Spleen (tissue), 11 donors: ENCODE measurements at regions not wholly inside any gene's neighbourhood (a gene's known extent, or its start where the extent isn't known, plus 50 kb on each side); places are given as distances from the start of the nearest gene placed in this dataset.

Experiments
- DNase-seq: peaks from one replicate; pipeline ENCODE4 v3.0.0-alpha.2; 2020
- H3K27ac ChIP-seq, 8 donors: fragments of 200-600 bp; sonication (generic) in 7 of 8; 1 replicate in 4 of 8; 2 replicates in 4 of 8; pipeline versions ENCODE4 v1.5.0 to v1.8.0; 2016 to 2021; ENCODE audit warnings: inconsistent platforms in 4 of 8, mild to moderate bottlenecking in 4 of 8, moderate library complexity in 1 of 8
- H3K27me3 ChIP-seq, 7 donors: fragments of 200-600 bp; sonication (generic) in 6 of 7; replicated peaks in 1 of 7; 1 replicate in 4 of 7; 2 replicates in 3 of 7; pipeline versions ENCODE4 v1.5.0 to v1.8.0; 2016 to 2021; ENCODE audit warnings: inconsistent platforms in 3 of 7, mild to moderate bottlenecking in 1 of 7
- H3K36me3 ChIP-seq, 6 donors: fragments of 200-600 bp; sonication (generic) in 5 of 6; 1 replicate in 4 of 6; 2 replicates in 2 of 6; pipeline versions ENCODE4 v1.5.0 to v1.8.0; 2016 to 2021; ENCODE audit warnings: inconsistent platforms in 2 of 6
- H3K4me1 ChIP-seq, 6 donors: fragments of 200-600 bp; sonication (generic) in 5 of 6; 1 replicate in 3 of 6; 2 replicates in 3 of 6; pipeline versions ENCODE4 v1.5.0 to v1.8.0; 2016 to 2021; ENCODE audit warnings: inconsistent platforms in 3 of 6
- H3K4me3 ChIP-seq, 8 donors: fragments of 200-600 bp; sonication (generic) in 7 of 8; 1 replicate in 4 of 8; 2 replicates in 4 of 8; pipeline versions ENCODE4 v1.5.0 to v1.8.0; 2016 to 2021; ENCODE audit warnings: inconsistent platforms in 4 of 8, mild to moderate bottlenecking in 4 of 8, moderate library complexity in 2 of 8
- H3K9me3 ChIP-seq, 8 donors: fragments of 200-600 bp; sonication (generic) in 7 of 8; 1 replicate in 4 of 8; 2 replicates in 4 of 8; pipeline versions ENCODE4 v1.5.0 to v1.8.0; 2016 to 2021; ENCODE audit warnings: inconsistent platforms in 4 of 8
- POLR2A ChIP-seq, 3 donors: fragments of 450-650 bp; IDR thresholded peaks; one replicate each; pipeline ENCODE4 v1.5.1; 2017; ENCODE audit warnings: antibody characterized with exemption in 3 of 3, mild to moderate bottlenecking in 1 of 3
- POLR2AphosphoS5 ChIP-seq, 3 donors: sonication (generic); formaldehyde crosslinking; IDR thresholded peaks; one replicate each; pipeline ENCODE4 v1.5.1; 2017; ENCODE audit warnings: antibody characterized with exemption in 3 of 3
- WGBS, 5 donors: extraction: QIAGEN DNeasy Blood & Tissue Kit in 3 of 5; methylation state at CpG; one replicate each; pipeline versions ENCODE4 v1.1.5 to v1.1.7; 2013 to 2018; 5-methylcytosine and 5-hydroxymethylcytosine counted together
- intact Hi-C: fragments of 100-400 bp; cut with DNase I; formaldehyde crosslinking; loops from one replicate; pipeline ENCODE4 v1.15.0; 2023; ENCODE audit warnings: low total_unique reads
- TF ChIP-seq, protein P1 (sequence below), 11 experiments: fragments of 200-600 bp in 7 of 11; fragments of 450-650 bp in 4 of 11; sonication (generic) in 4 of 11; IDR thresholded peaks in 8 of 11; conservative IDR thresholded peaks in 3 of 11; 1 replicate in 7 of 11; 2 replicates in 4 of 11; pipeline versions ENCODE4 v1.4.0 to v1.8.0; 2016 to 2021; ENCODE audit warnings: antibody characterized with exemption in 11 of 11, inconsistent platforms in 4 of 11, mild to moderate bottlenecking in 1 of 11
- donor health status: healthy with polysubstance abuse.
- donor health status: DM: no; HTN: no; CAD: no; lungs with moderate emphysema.
- donor health status: DM: no; HTN: no; CAD: no.
- donor health status: Bipolar disorder and iron deficiency.
- donor health status: healthy.
- donor health status: DM: no; HTN: no; CAD: no.
- donor health status: DM: yes; HTN: yes; CAD: no.

DNA sequence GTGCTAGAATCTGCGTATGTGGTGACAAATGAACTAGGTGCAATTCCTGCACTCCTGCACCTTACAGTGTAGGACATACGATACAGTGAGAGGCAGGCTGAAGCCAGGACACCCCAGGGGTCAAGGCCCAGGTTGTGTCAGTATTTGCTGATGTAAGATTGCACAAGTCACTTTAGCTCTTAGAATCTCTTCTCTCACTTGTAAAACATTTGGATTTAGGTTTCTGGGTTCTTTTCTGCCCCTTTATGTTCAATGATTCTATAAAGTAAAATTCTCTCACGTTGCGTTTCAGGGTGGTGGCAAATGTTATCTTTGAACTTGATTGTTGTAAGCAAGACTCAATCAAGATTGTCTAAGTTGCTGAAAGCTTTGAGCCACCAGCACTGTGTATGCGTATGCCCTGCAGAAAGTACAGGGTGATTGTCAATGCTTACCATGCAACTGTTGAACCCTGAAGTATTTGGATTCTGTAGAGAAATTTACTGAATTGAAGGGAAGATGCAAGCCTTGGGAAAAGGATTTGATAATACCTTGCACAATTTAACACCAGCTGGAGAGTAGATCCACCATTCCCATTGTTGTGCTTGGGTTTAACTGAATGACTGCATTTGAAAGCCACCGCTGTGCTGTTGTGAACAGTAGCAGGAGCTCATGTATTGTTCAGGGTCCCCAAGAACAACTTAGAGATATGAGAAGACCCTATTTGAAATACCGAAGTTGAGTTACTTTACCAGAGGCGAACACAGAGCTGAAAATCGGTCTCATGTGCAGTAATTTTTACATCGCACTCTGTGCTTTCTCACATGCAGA is 106.1 kb upstream of the CITED2 start:
- peaks cover 0 to 3% (median 0%) of the 10 kb centered on the region in 6 donors for H3K4me1 ChIP-seq
- DNase-seq, result no peak
- 78 to 95% (median 87%) methylated on average over 10 of the region's 10 CpGs for WGBS, 5 donors
- no peaks in the 10 kb centered on the region for H3K36me3 ChIP-seq
- H3K27ac ChIP-seq, result no peak overlapping the region
- H3K4me3 ChIP-seq, result no peak overlapping the region
- TF ChIP-seq POLR2AphosphoS5 (IDR thresholded peaks at IDR 0.05), result no peak
- TF ChIP-seq, protein P1, sequence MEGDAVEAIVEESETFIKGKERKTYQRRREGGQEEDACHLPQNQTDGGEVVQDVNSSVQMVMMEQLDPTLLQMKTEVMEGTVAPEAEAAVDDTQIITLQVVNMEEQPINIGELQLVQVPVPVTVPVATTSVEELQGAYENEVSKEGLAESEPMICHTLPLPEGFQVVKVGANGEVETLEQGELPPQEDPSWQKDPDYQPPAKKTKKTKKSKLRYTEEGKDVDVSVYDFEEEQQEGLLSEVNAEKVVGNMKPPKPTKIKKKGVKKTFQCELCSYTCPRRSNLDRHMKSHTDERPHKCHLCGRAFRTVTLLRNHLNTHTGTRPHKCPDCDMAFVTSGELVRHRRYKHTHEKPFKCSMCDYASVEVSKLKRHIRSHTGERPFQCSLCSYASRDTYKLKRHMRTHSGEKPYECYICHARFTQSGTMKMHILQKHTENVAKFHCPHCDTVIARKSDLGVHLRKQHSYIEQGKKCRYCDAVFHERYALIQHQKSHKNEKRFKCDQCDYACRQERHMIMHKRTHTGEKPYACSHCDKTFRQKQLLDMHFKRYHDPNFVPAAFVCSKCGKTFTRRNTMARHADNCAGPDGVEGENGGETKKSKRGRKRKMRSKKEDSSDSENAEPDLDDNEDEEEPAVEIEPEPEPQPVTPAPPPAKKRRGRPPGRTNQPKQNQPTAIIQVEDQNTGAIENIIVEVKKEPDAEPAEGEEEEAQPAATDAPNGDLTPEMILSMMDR (IDR thresholded peaks at IDR 0.05 in 8 of 11, conservative IDR thresholded peaks at IDR 0.05 in 3 of 11), result no peak
- no peak for TF ChIP-seq POLR2A (IDR thresholded peaks at IDR 0.05)
- H3K9me3 ChIP-seq, result no peaks in the 10 kb centered on the region
- intact Hi-C loops, result no loop called here
- no peaks in the 10 kb centered on the region for H3K27me3 ChIP-seq

DNA sequence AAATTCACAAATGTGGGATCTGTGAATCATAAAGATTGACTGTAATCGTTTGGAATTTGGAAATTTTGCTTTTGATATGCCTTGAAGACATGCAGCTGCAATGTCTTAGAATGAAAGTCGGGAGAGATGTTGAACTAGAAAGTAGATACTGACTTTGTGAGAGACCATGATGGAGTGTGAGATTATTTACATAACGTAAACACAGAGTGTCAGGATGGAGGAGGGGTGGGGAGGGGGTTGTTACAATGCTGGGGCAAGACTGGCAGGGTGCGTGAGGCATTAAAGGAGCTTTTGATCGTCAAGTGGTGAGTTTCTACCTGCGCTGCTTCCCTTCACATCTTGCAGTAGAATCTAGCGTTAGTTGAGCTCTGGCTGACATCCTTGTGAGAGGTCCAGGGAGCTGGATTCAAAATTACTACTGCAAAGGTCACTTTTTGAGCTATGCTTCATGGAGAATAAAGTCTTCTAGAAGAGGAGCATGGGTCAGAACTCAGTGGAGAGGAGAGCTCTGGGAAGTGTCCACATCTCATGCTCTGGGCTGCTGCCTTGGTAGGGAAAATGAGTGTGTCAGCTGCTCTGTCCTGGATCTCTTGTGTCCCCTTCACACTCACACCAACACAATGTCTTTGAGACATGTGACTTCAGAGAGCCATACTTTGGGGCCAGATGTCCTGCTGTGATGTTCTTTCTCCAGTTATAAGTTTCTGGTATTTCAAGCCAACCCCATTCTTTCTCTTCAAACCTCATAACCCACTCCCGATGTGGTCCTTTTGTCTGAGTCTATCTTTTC is 105.2 kb upstream of the CITED2 start:
- Histone ChIP-seq H3K4me3 (no peak overlapping the region), H3K36me3 (no peaks in the 10 kb centered on the region), H3K27me3 (no peaks in the 10 kb centered on the region), H3K27ac (no peak overlapping the region), H3K4me1 (peaks cover 0 to 11% (median 0%) of the 10 kb centered on the region in 6 donors), H3K9me3 (no peaks in the 10 kb centered on the region)
- intact Hi-C loops, result no loop called here
- 87 to 92% (median 89%) methylated on average over 8 of the region's 8 CpGs for WGBS, 5 donors
- DNase-seq, result no peak
- TF ChIP-seq, protein P1 (IDR thresholded peaks at IDR 0.05 in 8 of 11, conservative IDR thresholded peaks at IDR 0.05 in 3 of 11), result no peak
- TF ChIP-seq POLR2AphosphoS5 (IDR thresholded peaks at IDR 0.05), result no peak
- no peak for TF ChIP-seq POLR2A (IDR thresholded peaks at IDR 0.05)

- H3K27ac ChIP-seq, result no peak overlapping the region
- H3K36me3 ChIP-seq, result no peaks in the 10 kb centered on the region
- no peak for DNase-seq
- TF ChIP-seq POLR2AphosphoS5 (IDR thresholded peaks at IDR 0.05) (no peak), POLR2A (IDR thresholded peaks at IDR 0.05) (no peak)
- TF ChIP-seq, protein P1 (IDR thresholded peaks at IDR 0.05 in 8 of 11, conservative IDR thresholded peaks at IDR 0.05 in 3 of 11), result no peak
- no peak overlapping the region for H3K4me3 ChIP-seq
- peaks cover 0 to 35% (median 8%) of the 10 kb centered on the region in 6 donors for H3K4me1 ChIP-seq
- H3K27me3 ChIP-seq, result no peaks in the 10 kb centered on the region
- intact Hi-C loops, result no loop called here
- H3K9me3 ChIP-seq, result no peaks in the 10 kb centered on the region
- WGBS, 5 donors, result 79 to 88% (median 85%) methylated on average over 4 of the region's 4 CpGs
These were observed 101.2 kb upstream of the CITED2 start for GRCh38 chr6:139475646-139476045.

DNA sequence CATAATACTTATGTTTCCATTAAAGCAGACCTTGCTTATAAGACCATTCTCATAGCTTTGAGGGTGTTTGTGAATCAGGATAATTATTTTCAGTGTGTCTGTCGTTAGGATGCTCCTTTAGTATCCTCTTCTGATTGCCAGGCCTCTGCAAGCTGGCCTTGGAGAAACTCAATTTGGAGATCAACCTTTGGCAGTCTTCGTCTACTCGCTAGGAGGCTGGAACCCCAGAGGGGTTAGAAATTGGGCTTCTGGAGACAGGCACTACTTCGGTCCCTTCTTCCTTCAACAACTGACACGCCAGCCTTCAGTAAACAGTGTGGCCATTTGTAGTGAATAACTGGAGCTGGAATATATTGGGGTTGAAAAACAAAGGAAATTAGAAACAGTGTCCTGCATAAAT is 100.8 kb upstream of the CITED2 start:
- 85 to 94% (median 93%) methylated on average over 5 of the region's 5 CpGs for WGBS, 5 donors
- Histone ChIP-seq H3K27ac (peak overlapping the region in 1 of 8 donors; percentile 14), H3K4me1 (peaks cover 0 to 35% (median 8%) of the 10 kb centered on the region in 6 donors), H3K9me3 (no peaks in the 10 kb centered on the region), H3K36me3 (no peaks in the 10 kb centered on the region), H3K4me3 (no peak overlapping the region), H3K27me3 (no peaks in the 10 kb centered on the region)
- no peak for DNase-seq
- intact Hi-C loops, result no loop called here
- TF ChIP-seq POLR2AphosphoS5 (IDR thresholded peaks at IDR 0.05) (no peak), POLR2A (IDR thresholded peaks at IDR 0.05) (no peak)
- TF ChIP-seq, protein P1 (IDR thresholded peaks at IDR 0.05 in 8 of 11, conservative IDR thresholded peaks at IDR 0.05 in 3 of 11), result no peak
